Prostate gland (tissue), 2 donors: ENCODE measurements at regions not wholly inside any gene's neighbourhood (a gene's known extent, or its start where the extent isn't known, plus 50 kb on each side); places are given as distances from the start of the nearest gene placed in this dataset.

ENCODE experiments used
- CTCF ChIP-seq, 4 experiments: fragments of 200-600 bp in 2 of 4; fragments of 450-650 bp in 2 of 4; sonication (generic) in 2 of 4; IDR thresholded peaks; 1 replicate in 3 of 4; 2 replicates in 1 of 4; pipeline ENCODE4 v1.5.1; 2016 to 2019; ENCODE audit warnings: antibody characterized with exemption in 4 of 4, mild to moderate bottlenecking in 2 of 4, moderate library complexity in 2 of 4
- POLR2A ChIP-seq: fragments of 450-650 bp; IDR thresholded peaks from one replicate; pipeline ENCODE4 v1.6.1; 2016; ENCODE audit warnings: antibody characterized with exemption, mild to moderate bottlenecking
- POLR2AphosphoS5 ChIP-seq: sonication (generic); formaldehyde crosslinking; IDR thresholded peaks from one replicate; pipeline ENCODE4 v1.6.1; 2017; ENCODE audit warnings: antibody characterized with exemption

- TF ChIP-seq POLR2A (no peak), CTCF (IDR thresholded peaks at IDR 0.05) (no peak), POLR2AphosphoS5 (no peak)
These were observed 628.2 kb downstream of the FAM181B start for GRCh38 chr11:82105331-82105998.
